ENCODE measurements at regions not wholly inside any gene's neighbourhood (a gene's known extent, or its start where the extent isn't known, plus 50 kb on each side); places are given as distances from the start of the nearest gene placed in this dataset.

- CTCF ChIA-PET = no interaction called here
Measured at GRCh38 chr4:135385830-135386581, 1184.4 kb upstream of the PABPC4L start.

GRCh38 chr4:135383356-135384288, 1182.0 kb upstream of the PABPC4L start:
- POLR2A ChIA-PET = no interaction called here
- no peak overlapping the region for H3K4me3 ChIP-seq (ENCODE audit: low read depth, low read length)
- CTCF ChIA-PET = no interaction called here

More at GRCh38 chr4:135385830-135386581, 1184.4 kb upstream of the PABPC4L start:
- Histone ChIP-seq H3K27ac (ENCODE audit: low read depth, low read length) (no peak overlapping the region), H3K27me3 (ENCODE audit: control insufficient read depth, insufficient read depth, low read length) (no peaks in the 10 kb centered on the region), H3K4me3 (ENCODE audit: low read depth, low read length) (no peak overlapping the region), H3K9me3 (ENCODE audit: control insufficient read depth, insufficient read depth, low read length) (no peaks in the 10 kb centered on the region)
- TF ChIP-seq CTCF (IDR thresholded peaks at IDR 0.05; ENCODE audit: low read depth, low read length) = no peak
- no peak for DNase-seq (ENCODE audit: low read depth, low spot score)
- POLR2A ChIA-PET = no interaction called here

GRCh38 chr4:135382280-135382959, 1180.8 kb upstream of the PABPC4L start:
- POLR2A ChIA-PET = no interaction called here

More at GRCh38 chr4:135383356-135384288, 1182.0 kb upstream of the PABPC4L start:
- H3K9me3 ChIP-seq (ENCODE audit: control insufficient read depth, insufficient read depth, low read length) = no peaks in the 10 kb centered on the region
- no peaks in the 10 kb centered on the region for H3K27me3 ChIP-seq (ENCODE audit: control insufficient read depth, insufficient read depth, low read length)
- no peak overlapping the region for H3K27ac ChIP-seq (ENCODE audit: low read depth, low read length)
- no peak for DNase-seq (ENCODE audit: low read depth, low spot score)
- TF ChIP-seq CTCF (IDR thresholded peaks at IDR 0.05; ENCODE audit: low read depth, low read length) = no peak

GRCh38 chr4:135372131-135372530, 1170.5 kb upstream of the PABPC4L start:
- ChIA-PET CTCF (interaction anchor here (0.8 kb wide), 1 partner anchor 23 kb away, joined by 3 read pairs; no protein-coding TSS in a partner anchor), POLR2A (no interaction called here)
- Histone ChIP-seq H3K4me3 (ENCODE audit: low read depth, low read length) (no peak overlapping the region), H3K9me3 (ENCODE audit: control insufficient read depth, insufficient read depth, low read length) (no peaks in the 10 kb centered on the region), H3K27ac (ENCODE audit: low read depth, low read length) (no peak overlapping the region), H3K27me3 (ENCODE audit: control insufficient read depth, insufficient read depth, low read length) (no peaks in the 10 kb centered on the region)
- no peak for TF ChIP-seq CTCF (IDR thresholded peaks at IDR 0.05; ENCODE audit: low read depth, low read length)
- DNase-seq (ENCODE audit: low read depth, low spot score) = no peak

More at GRCh38 chr4:135382280-135382959, 1180.8 kb upstream of the PABPC4L start:
- no peak overlapping the region for H3K4me3 ChIP-seq (ENCODE audit: low read depth, low read length)
- DNase-seq (ENCODE audit: low read depth, low spot score) = no peak
- H3K27ac ChIP-seq (ENCODE audit: low read depth, low read length) = no peak overlapping the region
- TF ChIP-seq CTCF (IDR thresholded peaks at IDR 0.05; ENCODE audit: low read depth, low read length) = no peak
- CTCF ChIA-PET = no interaction called here
- no peaks in the 10 kb centered on the region for H3K27me3 ChIP-seq (ENCODE audit: control insufficient read depth, insufficient read depth, low read length)
- no peaks in the 10 kb centered on the region for H3K9me3 ChIP-seq (ENCODE audit: control insufficient read depth, insufficient read depth, low read length)
